GM12878 (cell line): ENCODE measurements at regions not wholly inside any gene's neighbourhood (a gene's known extent, or its start where the extent isn't known, plus 50 kb on each side); places are given as distances from the start of the nearest gene placed in this dataset.

Experiments used
- ATAC-seq: fragments of 200-7000 bp; cut with Tn5 transposase; 3 replicates; pipeline ENCODE4 v1.9.1; 2020; ENCODE audit warnings: mild to moderate bottlenecking, moderate library complexity
- BruUV-seq: library from RNA; stranded (reverse); fragments of 400-500 nt; replicated peaks from 2 replicates; lab custom pipeline; 2021; lab: Mats Ljungman, UMichigan
- CTCF ChIA-PET: fragments of 300-600 bp; sonication (Branson Sonifier 250); formaldehyde crosslinking; extraction: SDS; loops from one replicate; lab custom pipeline; 2021; ENCODE audit warnings: inconsistent platforms; lab: Yijun Ruan, JAX
- POLR2A ChIA-PET: fragments of 350-600 bp; formaldehyde crosslinking; extraction: SDS; loops from one replicate; lab custom pipeline; 2021; ENCODE audit warnings: inconsistent platforms; lab: Charles Lee
- RAD21 ChIA-PET: fragments of 300-600 bp; sonication (Branson Sonifier 250); formaldehyde crosslinking; loops from one replicate; lab custom pipeline; 2023; ENCODE audit warnings: antibody characterized with exemption; ENCODE audit not compliant: unreplicated experiment; lab: Charles Lee
- SMC1A ChIA-PET: fragments of 300-600 bp; sonication (Branson Sonifier 250); formaldehyde crosslinking; loops from one replicate; lab custom pipeline; 2023; ENCODE audit not compliant: unreplicated experiment, uncharacterized antibody; lab: Charles Lee
- DNase-seq: peaks from one replicate; pipeline ENCODE4 v3.0.0-alpha.2; 2011; ENCODE audit warnings: low read depth, low spot score
- FAIRE-seq: peaks from 3 replicates; lab custom pipeline; 2011; peaks lifted over from hg19 to GRCh38; lab: Jason Lieb, UNC
- H2AFZ ChIP-seq: 2 replicates; pipeline ENCODE4 v1.6.0; 2011; ENCODE audit warnings: low read depth, low read length, control low read depth; ENCODE audit not compliant: control insufficient read depth
- H3K27ac ChIP-seq: 2 replicates; pipeline ENCODE4 v1.5.1; 2011; ENCODE audit warnings: control low read depth; ENCODE audit not compliant: control insufficient read depth, insufficient read depth
- H3K27me3 ChIP-seq, 2 experiments: replicated peaks in 1 of 2; 2 replicates each; pipeline versions ENCODE4 v1.6.0 to v1.6.1; 2011; ENCODE audit warnings: low read length in 1 of 2; ENCODE audit not compliant: control insufficient read depth in 2 of 2, insufficient read depth in 2 of 2
- H3K36me3 ChIP-seq, 2 experiments: 2 replicates each; pipeline ENCODE4 v1.5.1; 2011; ENCODE audit warnings: low read length in 1 of 2; ENCODE audit not compliant: control insufficient read depth in 2 of 2, insufficient read depth in 2 of 2
- H3K4me1 ChIP-seq: 2 replicates; pipeline ENCODE4 v1.6.1; 2011; ENCODE audit warnings: mild to moderate bottlenecking, low read length, moderate library complexity, mixed read lengths; ENCODE audit not compliant: control insufficient read depth, insufficient read depth
- H3K4me2 ChIP-seq: 2 replicates; pipeline ENCODE4 v1.6.0; 2011; ENCODE audit warnings: control low read depth; ENCODE audit not compliant: control insufficient read depth, insufficient read depth
- H3K4me3 ChIP-seq: fragments of 200-600 bp; sonication (generic); 2 replicates; pipeline ENCODE4 v1.5.1; 2016
- H3K79me2 ChIP-seq: 2 replicates; pipeline ENCODE4 v1.6.0; 2011; ENCODE audit warnings: low read length; ENCODE audit not compliant: control insufficient read depth, insufficient read depth
- H3K9ac ChIP-seq: 2 replicates; pipeline ENCODE4 v1.8.0; 2011; ENCODE audit warnings: low read length, control low read depth, mixed read lengths; ENCODE audit not compliant: control insufficient read depth, insufficient read depth
- H3K9me3 ChIP-seq: replicated peaks from 3 replicates; pipeline ENCODE4 v1.5.1; 2011; ENCODE audit warnings: mild to moderate bottlenecking, low read length; ENCODE audit not compliant: control insufficient read depth, insufficient read depth
- H4K20me1 ChIP-seq: 2 replicates; pipeline ENCODE4 v1.6.0; 2011; ENCODE audit not compliant: control insufficient read depth, insufficient read depth
- CEBPZ ChIP-seq: fragments of 150-350 bp; IDR thresholded peaks from 2 replicates; pipeline ENCODE4 v1.6.1; 2016; ENCODE audit warnings: low read depth, low read length
- CHD2 ChIP-seq: IDR thresholded peaks from 2 replicates; pipeline ENCODE4 v1.6.1; 2011; ENCODE audit warnings: low read depth, low read length, improper control_type of control experiment, borderline replicate concordance
- IKZF1 ChIP-seq: fragments of 450-650 bp; conservative IDR thresholded peaks from 2 replicates; pipeline ENCODE4 v1.6.1; 2017; ENCODE audit warnings: antibody characterized with exemption, mild to moderate bottlenecking
- IKZF2 ChIP-seq, 2 experiments: fragments of 450-650 bp; IDR thresholded peaks; 2 replicates each; pipeline ENCODE4 v1.6.1; 2017; ENCODE audit warnings: mild to moderate bottlenecking in 2 of 2, moderate library complexity in 2 of 2
- SIN3A ChIP-seq: IDR thresholded peaks from 2 replicates; pipeline ENCODE4 v1.6.1; 2012; ENCODE audit warnings: low read depth, low read length, improper control_type of control experiment
- SREBF2 ChIP-seq: IDR thresholded peaks from 2 replicates; pipeline ENCODE4 v1.6.1; 2012; ENCODE audit warnings: mild to moderate bottlenecking, low read length
- ZZZ3 ChIP-seq: IDR thresholded peaks from 2 replicates; pipeline ENCODE4 v1.6.1; 2011; ENCODE audit warnings: low read depth; ENCODE audit not compliant: control insufficient read depth, insufficient read length
- WGBS: methylation state at CpG from one replicate; pipeline ENCODE4 v1.1.6; 2016; ENCODE audit warnings: low lambda C conversion rate; ENCODE audit not compliant: insufficient replicate concordance, insufficient coverage; ENCODE audit errors: missing lambda C conversion rate; 5-methylcytosine and 5-hydroxymethylcytosine counted together
- in situ Hi-C: fragments of 300-500 bp; cut with MboI; formaldehyde crosslinking; loops from 9 replicates; pipeline ENCODE4 v1.14.3; 2018; ENCODE audit warnings: mixed read lengths
- intact Hi-C: fragments of 100-400 bp; cut with micrococcal nuclease; formaldehyde crosslinking; loops from one replicate; pipeline ENCODE4 v1.14.2; 2022; ENCODE audit not compliant: unreplicated experiment

GRCh38 chr6:62942000-62942399 lies 269.3 kb upstream of the FKBP1C start (continued):
- TF ChIP-seq SIN3A (no peak), SREBF2 (no peak), IKZF2 (IDR thresholded peaks at IDR 0.05) (no peak)
- TF ChIP-seq, all 136 proteins: peak for 0

GRCh38 chr6:62968834-62969233 lies 242.4 kb upstream of the FKBP1C start:
- no peak for FAIRE-seq
- H3K4me1 ChIP-seq, result no peaks in the 10 kb centered on the region
- no peaks in the 10 kb centered on the region for H3K9me3 ChIP-seq
- DNase-seq, result no peak
- no peak for ATAC-seq
- H3K27ac ChIP-seq, result no peak overlapping the region
- no peak overlapping the region for H2AFZ ChIP-seq
- ChIA-PET RAD21 (interaction anchor here (0.8 to 1.2 kb wide), 2 partner anchors 11 to 15 kb away, joined by 3 read pairs; no protein-coding TSS in a partner anchor), CTCF (no interaction called here), POLR2A (no interaction called here), SMC1A (interaction anchor here (1.0 to 2.7 kb wide), 2 partner anchors 12 to 27 kb away, joined by 3 to 10 read pairs; no protein-coding TSS in a partner anchor)
- 0% methylated on average over 2 of the region's 2 CpGs for WGBS
- H3K4me2 ChIP-seq, result no peak overlapping the region
- H3K4me3 ChIP-seq, result no peak overlapping the region
- H4K20me1 ChIP-seq, result no peaks in the 10 kb centered on the region
- in situ Hi-C loops, result no loop called here
- no peak overlapping the region for H3K9ac ChIP-seq
- no TSS peak for BruUV-seq
- H3K79me2 ChIP-seq, result no peaks in the 10 kb centered on the region
- H3K27me3 ChIP-seq, result no peaks in the 10 kb centered on the region
- no peak for TF ChIP-seq CHD2
- no peak for TF ChIP-seq IKZF1
- TF ChIP-seq ZZZ3, result no peak
- no peak for TF ChIP-seq CEBPZ
- H3K36me3 ChIP-seq, result no peaks in the 10 kb centered on the region
- intact Hi-C loops, result no loop called here
